Colonic mucosa (tissue), 4 donors: ENCODE measurements at regions not wholly inside any gene's neighbourhood (a gene's known extent, or its start where the extent isn't known, plus 50 kb on each side); places are given as distances from the start of the nearest gene placed in this dataset.

Source experiments
- DNase-seq: peaks from one replicate; pipeline ENCODE4 v3.0.0-alpha.2; 2020
- H3K27ac ChIP-seq: fragments of 200-600 bp; one replicate; pipeline ENCODE4 v1.8.0; 2021
- H3K27me3 ChIP-seq: fragments of 200-600 bp; one replicate; pipeline ENCODE4 v1.8.0; 2021
- H3K36me3 ChIP-seq: fragments of 200-600 bp; one replicate; pipeline ENCODE4 v1.8.0; 2021
- H3K4me1 ChIP-seq: fragments of 200-600 bp; one replicate; pipeline ENCODE4 v1.8.0; 2021; ENCODE audit warnings: mild to moderate bottlenecking
- H3K4me3 ChIP-seq: fragments of 200-600 bp; one replicate; pipeline ENCODE4 v1.8.0; 2021
- H3K9ac ChIP-seq, 2 donors: one replicate each; pipeline ENCODE4 v1.7.0; 2013; ENCODE audit warnings: control low read depth in 2 of 2, low read depth in 2 of 2, low read length in 2 of 2
- H3K9me3 ChIP-seq: fragments of 200-600 bp; one replicate; pipeline ENCODE4 v1.8.0; 2021
- intact Hi-C: fragments of 100-400 bp; cut with DNase I; formaldehyde crosslinking; loops from one replicate; pipeline ENCODE4 v1.14.1; 2022
- TF ChIP-seq, protein P1 (sequence below): fragments of 200-600 bp; IDR thresholded peaks from one replicate; pipeline ENCODE4 v1.8.0; 2022; ENCODE audit warnings: antibody characterized with exemption, mild to moderate bottlenecking
- donor health status: healthy.
- donor health status: DM: no; HTN: no; CAD: no.
- donor health status: DM: no; HTN: no; CAD: no.

DNA sequence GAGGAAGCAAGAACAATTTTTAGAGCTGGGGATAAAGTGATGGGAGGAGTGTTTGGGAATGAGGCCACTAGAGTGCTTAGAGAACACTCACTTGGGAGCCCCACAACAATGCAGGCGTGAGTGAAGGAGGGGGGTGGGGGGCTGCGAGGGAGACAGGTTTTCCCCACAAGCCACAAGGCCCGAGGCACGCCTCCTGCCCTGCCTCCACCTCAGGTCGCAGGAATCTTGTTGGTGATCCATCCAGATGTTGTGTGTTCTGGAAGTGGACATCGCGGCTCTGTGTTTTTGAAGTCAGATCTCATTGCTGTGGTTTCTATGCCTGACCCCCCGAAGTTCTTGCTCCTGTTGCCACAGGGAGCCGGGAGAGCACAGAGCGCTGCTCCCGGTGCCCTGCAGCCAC, 178.0 kb upstream of the BMPER start:
- Histone ChIP-seq H3K9me3 (no peaks in the 10 kb centered on the region), H3K4me3 (no peak overlapping the region), H3K4me1 (no peaks in the 10 kb centered on the region), H3K27me3 (no peaks in the 10 kb centered on the region), H3K27ac (no peak overlapping the region), H3K36me3 (no peaks in the 10 kb centered on the region), H3K9ac (no peak overlapping the region)
- TF ChIP-seq, protein P1, sequence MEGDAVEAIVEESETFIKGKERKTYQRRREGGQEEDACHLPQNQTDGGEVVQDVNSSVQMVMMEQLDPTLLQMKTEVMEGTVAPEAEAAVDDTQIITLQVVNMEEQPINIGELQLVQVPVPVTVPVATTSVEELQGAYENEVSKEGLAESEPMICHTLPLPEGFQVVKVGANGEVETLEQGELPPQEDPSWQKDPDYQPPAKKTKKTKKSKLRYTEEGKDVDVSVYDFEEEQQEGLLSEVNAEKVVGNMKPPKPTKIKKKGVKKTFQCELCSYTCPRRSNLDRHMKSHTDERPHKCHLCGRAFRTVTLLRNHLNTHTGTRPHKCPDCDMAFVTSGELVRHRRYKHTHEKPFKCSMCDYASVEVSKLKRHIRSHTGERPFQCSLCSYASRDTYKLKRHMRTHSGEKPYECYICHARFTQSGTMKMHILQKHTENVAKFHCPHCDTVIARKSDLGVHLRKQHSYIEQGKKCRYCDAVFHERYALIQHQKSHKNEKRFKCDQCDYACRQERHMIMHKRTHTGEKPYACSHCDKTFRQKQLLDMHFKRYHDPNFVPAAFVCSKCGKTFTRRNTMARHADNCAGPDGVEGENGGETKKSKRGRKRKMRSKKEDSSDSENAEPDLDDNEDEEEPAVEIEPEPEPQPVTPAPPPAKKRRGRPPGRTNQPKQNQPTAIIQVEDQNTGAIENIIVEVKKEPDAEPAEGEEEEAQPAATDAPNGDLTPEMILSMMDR: no peak
- intact Hi-C loops: no loop called here
- no peak for DNase-seq

DNA sequence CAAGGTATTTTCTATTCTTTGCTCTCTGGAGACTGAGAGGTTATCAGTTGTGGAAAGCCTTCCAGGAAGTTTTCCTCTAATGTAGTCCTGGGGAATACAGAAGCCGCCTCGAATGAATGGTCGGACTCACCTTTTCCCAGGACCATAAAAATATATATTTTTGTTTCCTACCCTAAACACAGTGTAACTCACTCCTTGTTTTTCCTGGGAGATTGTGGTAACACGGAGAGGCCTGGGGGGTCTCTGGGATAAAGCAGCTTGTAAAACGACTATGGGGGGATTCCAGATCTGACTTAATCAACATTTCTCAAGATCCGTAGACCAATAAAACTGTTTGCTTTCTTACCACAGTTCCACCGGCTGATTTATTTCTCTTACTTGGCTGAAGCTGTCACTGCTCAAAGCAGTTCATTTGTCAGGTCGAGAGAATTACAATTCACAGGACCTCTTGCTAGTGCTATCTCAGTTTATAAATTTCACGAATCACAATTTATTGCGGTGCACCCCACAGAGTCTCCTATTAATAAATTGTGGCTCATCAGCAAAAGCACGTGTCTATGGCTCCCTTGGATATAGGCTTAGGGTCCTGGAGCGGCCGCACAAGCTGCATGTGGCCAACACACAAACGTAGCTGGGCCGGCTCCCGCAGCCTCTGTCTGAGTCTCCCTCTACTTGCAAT, 176.3 kb upstream of the BMPER start:
- H3K9me3 ChIP-seq: no peaks in the 10 kb centered on the region
- H3K27ac ChIP-seq: no peak overlapping the region
- H3K4me1 ChIP-seq: no peaks in the 10 kb centered on the region
- no peaks in the 10 kb centered on the region for H3K36me3 ChIP-seq
- no peaks in the 10 kb centered on the region for H3K27me3 ChIP-seq
- intact Hi-C loops: no loop called here
- no peak overlapping the region for H3K4me3 ChIP-seq
- H3K9ac ChIP-seq: no peak overlapping the region
- TF ChIP-seq, protein P1: no peak
- DNase-seq: no peak

DNA sequence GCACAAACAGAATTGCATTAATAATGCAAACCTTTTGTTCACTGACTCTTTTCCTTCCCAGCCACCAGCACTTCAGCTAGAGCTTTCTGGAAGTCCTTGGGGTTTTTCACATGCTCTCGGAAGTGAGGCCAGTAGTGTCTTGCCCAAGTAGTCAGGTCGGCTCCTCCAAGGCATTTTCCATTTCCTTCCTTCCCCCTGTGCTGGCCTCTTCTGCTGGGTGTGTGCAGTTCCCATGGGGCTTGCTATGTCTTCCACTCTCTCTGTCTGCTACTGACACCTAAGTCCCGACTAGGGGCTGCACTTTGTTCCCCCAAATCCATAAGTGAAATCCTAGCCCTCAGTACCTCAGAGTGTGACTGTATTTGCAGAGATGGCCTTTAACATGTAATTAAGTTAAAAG, 175.6 kb upstream of the BMPER start:
- Histone ChIP-seq H3K27me3 (no peaks in the 10 kb centered on the region), H3K4me3 (no peak overlapping the region), H3K9me3 (no peaks in the 10 kb centered on the region), H3K27ac (no peak overlapping the region), H3K4me1 (no peaks in the 10 kb centered on the region), H3K36me3 (no peaks in the 10 kb centered on the region), H3K9ac (no peak overlapping the region)
- intact Hi-C loops: no loop called here
- TF ChIP-seq, protein P1: no peak
- no peak for DNase-seq

DNA sequence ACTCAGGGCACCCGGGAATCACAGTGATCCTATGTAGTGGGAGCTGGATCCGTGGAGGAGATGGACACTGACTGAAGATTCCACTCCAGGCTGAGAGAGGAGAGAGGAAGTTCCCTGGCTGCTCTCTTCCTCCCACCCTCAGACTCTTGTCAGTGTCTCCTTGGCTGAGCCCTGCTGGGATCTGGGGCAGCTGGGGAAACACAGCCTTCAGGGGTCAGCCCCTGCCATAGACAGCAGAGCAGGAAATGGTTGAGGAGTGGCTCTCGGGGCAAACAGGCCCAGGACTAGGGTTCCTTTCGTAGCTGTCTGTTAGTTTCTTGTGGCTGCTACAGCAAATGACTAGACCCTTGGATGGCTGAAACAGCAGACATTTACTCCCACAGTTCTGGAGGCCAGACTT, 174.4 kb upstream of the BMPER start:
- intact Hi-C loops: no loop called here
- no peak for DNase-seq
- no peak overlapping the region for H3K4me3 ChIP-seq
- H3K36me3 ChIP-seq: no peaks in the 10 kb centered on the region
- H3K4me1 ChIP-seq: no peaks in the 10 kb centered on the region
- no peaks in the 10 kb centered on the region for H3K9me3 ChIP-seq
- no peaks in the 10 kb centered on the region for H3K27me3 ChIP-seq
- H3K27ac ChIP-seq: no peak overlapping the region
- TF ChIP-seq, protein P1: no peak
- no peak overlapping the region for H3K9ac ChIP-seq

DNA sequence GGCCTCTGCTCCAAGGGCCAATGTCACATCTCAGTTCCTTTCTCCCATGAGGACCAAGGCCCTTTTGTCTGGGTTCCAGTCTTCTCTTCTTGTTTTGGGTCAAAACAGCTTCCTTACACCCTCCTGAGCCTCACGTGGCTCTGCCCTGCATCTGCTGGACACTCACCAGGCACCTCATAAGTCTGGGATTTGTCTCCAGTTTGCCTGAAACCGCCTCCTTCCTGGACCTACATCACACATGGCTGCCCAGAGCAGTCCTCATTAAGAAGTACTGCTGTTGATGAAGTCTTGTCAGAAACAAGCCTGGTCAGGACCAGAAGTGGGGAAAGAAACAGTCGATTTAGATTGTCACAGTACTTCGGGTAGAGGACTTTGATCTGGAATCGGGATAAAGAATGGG, 173.4 kb upstream of the BMPER start:
- TF ChIP-seq, protein P1: no peak
- no peak overlapping the region for H3K27ac ChIP-seq
- no peak for DNase-seq
- no peaks in the 10 kb centered on the region for H3K9me3 ChIP-seq
- no peak overlapping the region for H3K4me3 ChIP-seq
- no peaks in the 10 kb centered on the region for H3K4me1 ChIP-seq
- intact Hi-C loops: no loop called here
- H3K36me3 ChIP-seq: no peaks in the 10 kb centered on the region
- H3K27me3 ChIP-seq: no peaks in the 10 kb centered on the region
- no peak overlapping the region for H3K9ac ChIP-seq
